Right lobe of liver (tissue), 4 donors: ENCODE measurements at regions not wholly inside any gene's neighbourhood (a gene's known extent, or its start where the extent isn't known, plus 50 kb on each side); places are given as distances from the start of the nearest gene placed in this dataset.

Experiments
- CTCF ChIP-seq, 4 donors: fragments of 200-600 bp in 3 of 4; fragments of 450-650 bp in 1 of 4; IDR thresholded peaks; one replicate each; pipeline versions ENCODE4 v1.5.1 to v1.8.0; 2016 to 2022; ENCODE audit warnings: antibody characterized with exemption in 4 of 4, mild to moderate bottlenecking in 2 of 4
- POLR2A ChIP-seq: fragments of 450-650 bp; IDR thresholded peaks from one replicate; pipeline ENCODE4 v1.6.1; 2017; ENCODE audit warnings: antibody characterized with exemption, mild to moderate bottlenecking
- donor health status: DM: no; HTN: no; CAD: no.
- donor health status: DM: no; HTN: no; CAD: no.
- donor health status: DM: no; HTN: yes; CAD: no.

- no peak for TF ChIP-seq CTCF (IDR thresholded peaks at IDR 0.05)
- no peak for TF ChIP-seq POLR2A
These were observed 1510.9 kb downstream of the KCNT2 start for GRCh38 chr1:195097316-195097715.
